Left ventricle myocardium superior (tissue), 1 donor: ENCODE measurements at regions not wholly inside any gene's neighbourhood (a gene's known extent, or its start where the extent isn't known, plus 50 kb on each side); places are given as distances from the start of the nearest gene placed in this dataset.

Experiments used
- ATAC-seq: fragments of 200-7000 bp; cut with Tn5 transposase; one replicate; pipeline ENCODE4 v1.9.1; 2020; ENCODE audit warnings: mild to moderate bottlenecking, moderate library complexity
- DNase-seq: peaks from one replicate; pipeline ENCODE4 v3.0.0-alpha.2; 2020
- intact Hi-C: fragments of 100-400 bp; cut with micrococcal nuclease; formaldehyde crosslinking; loops from one replicate; pipeline ENCODE4 v1.11.0; 2022
- donor health status: DM: no; HTN: yes; CAD: no; lungs with severe emphysema.

DNA sequence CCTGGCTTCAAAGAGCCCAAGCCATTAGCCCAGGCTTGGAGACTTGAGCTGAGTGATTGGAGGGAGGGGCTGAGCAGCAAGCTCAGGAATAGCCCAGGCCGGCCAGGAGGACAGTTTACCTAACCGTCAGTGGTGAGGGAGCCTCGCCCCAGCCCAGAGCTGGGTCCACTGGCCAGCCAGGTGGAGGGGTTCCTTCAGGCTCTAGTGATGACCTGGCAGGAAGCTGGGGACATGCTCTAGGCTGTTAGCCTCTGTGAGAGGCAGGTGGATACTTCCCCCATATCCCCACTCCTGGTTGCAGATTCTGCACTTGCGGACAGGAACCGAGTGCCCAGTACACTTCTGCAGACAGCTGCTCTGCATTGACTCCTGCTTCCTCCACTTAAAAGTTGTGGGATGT lies 61.2 kb upstream of the ANTXRL start:
- ATAC-seq (no peak), DNase-seq (peak; percentile 22)
- intact Hi-C loops, result no loop called here

- DNase-seq, result no peak
- intact Hi-C loops, result no loop called here
- no peak for ATAC-seq
Observed at GRCh38 chr10:46226232-46226631, 60.6 kb upstream of the ANTXRL start.

- peak; percentile 10 for DNase-seq
- intact Hi-C loops, result no loop called here
- ATAC-seq, result no peak
Observed at GRCh38 chr10:46226900-46227558, 59.8 kb upstream of the ANTXRL start.

- ATAC-seq (no peak), DNase-seq (no peak)
- intact Hi-C loops, result no loop called here
Observed at GRCh38 chr10:46227571-46227935, 59.2 kb upstream of the ANTXRL start.

DNA sequence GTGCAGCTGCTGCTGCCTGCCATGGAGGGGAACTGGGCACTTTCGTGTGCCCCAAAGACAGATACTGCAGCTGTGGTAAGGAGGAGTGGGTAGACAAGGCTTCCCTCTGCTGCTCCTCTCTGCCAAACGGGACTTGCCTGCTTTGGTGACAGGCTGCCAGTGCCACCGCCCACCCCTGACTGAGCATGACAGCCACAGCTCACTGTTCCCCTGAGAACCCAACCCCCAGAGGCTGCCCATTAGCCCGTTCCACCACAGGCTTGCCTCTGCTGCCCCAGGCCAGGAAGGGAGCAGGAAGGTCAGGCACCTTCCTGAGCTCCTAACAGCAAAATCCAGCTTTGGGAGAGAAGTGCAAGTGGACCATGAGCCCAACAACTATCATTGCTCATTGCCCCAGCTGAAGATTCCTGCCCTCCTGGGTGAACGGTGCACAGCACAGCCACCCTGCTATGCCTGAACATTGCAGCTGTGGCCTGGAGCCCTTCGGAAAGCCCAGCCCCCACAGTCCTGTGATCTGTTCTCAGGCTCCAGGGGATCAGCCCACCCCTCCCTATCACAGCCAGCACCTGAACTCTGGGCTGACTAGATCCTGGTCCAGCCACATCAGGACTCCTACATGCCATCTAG lies 58.7 kb upstream of the ANTXRL start:
- intact Hi-C loops, result no loop called here
- DNase-seq (peak; percentile 15), ATAC-seq (no peak)

DNA sequence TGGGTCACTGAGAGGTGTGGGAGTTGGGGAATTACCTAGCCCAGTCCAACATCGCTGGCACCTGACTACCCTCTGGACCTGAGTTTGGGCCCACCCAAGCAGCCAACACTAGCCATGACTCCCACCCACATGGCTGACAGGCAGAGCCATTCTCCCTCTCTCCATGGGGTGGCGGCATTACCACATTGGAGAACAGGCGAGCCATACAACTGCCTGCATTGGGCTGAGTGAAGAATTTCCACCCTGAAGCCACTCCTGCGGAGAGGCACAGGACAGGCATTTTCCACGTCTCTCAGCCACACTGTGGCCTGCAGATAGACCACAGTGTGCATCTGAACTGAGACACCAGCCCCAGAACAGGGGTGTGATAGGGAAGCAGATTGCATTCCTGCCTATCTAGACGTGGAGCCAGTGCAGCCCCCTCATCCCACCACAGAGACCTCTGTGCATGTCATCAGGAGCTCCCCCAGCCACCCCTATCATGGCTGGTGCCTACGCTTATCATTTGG lies 58.2 kb upstream of the ANTXRL start:
- ATAC-seq, result peak; percentile 97
- intact Hi-C loops, result no loop called here
- peak; percentile 72 for DNase-seq

DNA sequence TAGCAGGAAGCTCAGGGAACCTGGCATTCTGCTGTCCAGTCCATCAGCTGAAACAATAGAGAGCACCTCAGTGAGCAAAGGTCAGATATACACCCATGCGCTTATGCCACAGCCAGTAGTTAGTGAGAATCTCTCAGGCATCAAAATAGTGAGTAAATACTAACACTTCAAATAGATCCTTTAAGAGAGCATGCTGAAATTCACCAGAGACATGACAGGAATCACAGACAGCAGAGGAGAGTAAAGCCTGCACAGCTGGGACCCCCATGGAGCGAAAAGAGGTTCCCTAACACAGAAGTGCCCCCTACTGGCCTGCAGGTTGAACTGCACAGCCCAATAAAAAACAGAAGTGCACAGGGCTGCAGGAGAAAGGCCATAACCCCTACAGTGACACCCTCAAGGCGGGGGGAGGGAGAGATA lies 57.6 kb upstream of the ANTXRL start:
- intact Hi-C loops, result no loop called here
- peak; percentile 6 for DNase-seq
- no peak for ATAC-seq

DNA sequence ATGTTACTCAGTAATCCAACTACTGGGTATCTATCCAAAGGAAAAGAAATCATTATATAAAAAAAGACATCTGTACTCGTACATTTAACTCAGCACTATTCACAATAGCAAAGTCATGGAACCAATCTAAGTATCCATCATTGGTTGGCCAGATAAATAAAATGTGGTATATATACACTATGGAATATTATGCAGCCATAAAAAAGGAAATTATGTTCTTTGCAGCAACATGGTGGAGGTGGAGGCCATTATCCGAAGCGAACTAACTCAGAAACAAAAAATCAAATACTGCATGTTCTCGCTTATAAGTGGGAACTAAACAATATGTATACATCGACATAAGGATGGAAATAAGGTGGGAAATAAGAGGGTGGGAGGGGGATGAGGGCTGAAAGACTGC lies 56.2 kb upstream of the ANTXRL start:
- ATAC-seq, result no peak
- intact Hi-C loops, result no loop called here
- DNase-seq, result no peak

DNA sequence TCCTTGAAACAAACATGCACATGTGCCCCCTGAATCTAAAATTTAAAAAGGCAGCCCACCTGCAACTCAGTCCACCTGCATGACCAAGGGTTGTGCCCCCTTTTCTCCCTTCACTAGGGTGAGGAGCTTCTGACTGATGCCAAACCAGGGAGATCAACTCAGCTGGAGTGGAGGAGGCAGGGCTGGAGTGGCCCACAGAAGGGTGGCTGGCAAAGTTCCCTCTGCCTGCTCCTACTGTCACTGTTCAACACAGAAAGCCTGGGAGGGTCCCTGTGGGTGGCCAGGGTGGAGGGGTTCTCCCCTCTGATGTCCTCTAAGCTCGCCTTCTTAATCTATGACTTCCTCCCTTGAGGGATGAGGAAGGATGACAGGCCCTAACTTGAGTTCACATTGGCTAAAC lies 55.7 kb upstream of the ANTXRL start:
- intact Hi-C loops, result no loop called here

DNA sequence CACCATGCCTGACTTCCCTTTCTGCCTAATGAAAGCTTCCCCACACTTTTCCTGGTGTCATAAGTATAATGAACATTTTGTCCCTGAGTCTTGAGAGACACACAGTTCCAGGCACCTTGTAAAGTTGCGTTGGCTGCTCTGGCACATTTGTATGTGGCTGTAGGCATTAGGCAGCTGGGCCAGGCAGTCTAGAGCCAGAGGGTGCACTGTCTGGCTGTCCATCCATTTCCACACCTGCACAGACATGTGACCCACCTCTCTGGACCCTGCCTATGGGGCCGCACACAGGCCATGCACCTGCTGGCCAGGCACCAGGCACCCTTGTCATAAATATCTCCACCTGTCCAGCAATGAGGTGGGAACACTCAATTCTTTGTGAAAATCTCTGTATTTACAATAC lies 54.7 kb upstream of the ANTXRL start:
- peak; percentile 9 for DNase-seq
- intact Hi-C loops, result no loop called here
- no peak for ATAC-seq

More for the DNA sequence above, 55.7 kb upstream of the ANTXRL start:
- DNase-seq, result peak; percentile 4
- ATAC-seq, result no peak

DNA sequence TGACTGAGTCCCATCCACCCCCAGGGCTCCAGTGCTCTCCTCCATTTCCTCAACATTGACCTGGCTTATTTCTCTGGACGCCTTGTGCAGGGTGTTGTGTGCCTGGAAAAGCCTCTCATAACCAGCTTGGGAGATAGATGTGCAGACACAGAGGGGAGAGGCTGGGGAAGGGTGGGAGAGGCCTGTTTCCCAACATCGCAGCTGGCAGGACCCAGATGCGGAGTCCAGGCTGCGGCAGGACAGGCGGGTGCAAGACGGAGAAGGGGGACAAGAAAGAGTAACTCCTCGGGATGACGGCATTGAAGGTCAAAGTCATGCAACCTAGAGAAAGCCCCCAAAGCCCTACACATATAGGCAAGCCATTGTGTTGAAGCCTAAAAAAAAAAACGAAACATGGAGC lies 54.1 kb upstream of the ANTXRL start:
- ATAC-seq, result no peak
- intact Hi-C loops, result no loop called here

DNA sequence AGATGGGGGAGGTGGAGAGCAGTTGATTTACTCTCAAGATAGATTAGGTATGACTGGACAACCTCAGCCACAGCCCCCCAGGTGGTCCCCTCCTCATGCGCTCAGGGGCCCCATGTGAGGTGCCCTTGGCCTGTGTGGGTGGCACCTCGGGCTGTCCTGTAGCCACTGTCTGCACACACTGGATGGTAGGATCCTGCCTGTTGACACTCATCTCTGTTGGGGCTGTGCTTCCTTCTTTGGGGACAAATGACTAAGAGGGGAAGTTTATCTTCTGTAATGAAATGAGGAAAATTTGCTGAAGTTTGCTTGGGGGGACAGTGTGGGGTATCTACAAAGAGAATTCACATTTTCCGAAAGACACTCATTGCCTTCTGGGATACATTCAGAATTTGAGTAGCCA lies 53.6 kb upstream of the ANTXRL start:
- intact Hi-C loops, result no loop called here
- peak; percentile 3 for DNase-seq
- no peak for ATAC-seq

More for the DNA sequence above, 54.1 kb upstream of the ANTXRL start:
- DNase-seq, result peak; percentile 4

DNA sequence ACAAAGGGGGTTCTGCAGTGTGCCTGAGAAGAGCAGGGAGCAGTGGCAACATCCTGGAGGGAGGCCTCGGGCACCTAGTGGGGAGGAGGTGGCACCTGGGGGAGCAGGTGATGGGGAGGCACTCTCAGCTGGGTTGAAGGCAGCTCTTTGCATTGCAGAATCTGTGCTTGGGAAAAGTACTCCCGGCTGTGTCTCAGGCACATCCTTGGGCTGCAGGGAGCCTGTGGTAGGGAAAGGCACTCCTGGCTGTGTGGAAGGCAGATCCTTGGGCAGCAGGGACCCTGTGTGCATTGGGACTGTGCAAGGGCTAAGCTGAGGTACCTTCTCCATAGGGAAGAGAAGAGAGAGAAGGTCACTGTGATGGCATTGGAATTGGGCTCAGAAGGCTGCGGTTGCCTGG lies 52.8 kb upstream of the ANTXRL start:
- ATAC-seq (no peak), DNase-seq (peak; percentile 5)
- intact Hi-C loops, result no loop called here

GRCh38 chr10:46234431-46235060 lies 52.3 kb upstream of the ANTXRL start:
- DNase-seq (no peak), ATAC-seq (no peak)
- intact Hi-C loops, result no loop called here

- ATAC-seq (no peak), DNase-seq (no peak)
- intact Hi-C loops, result no loop called here
Observed at GRCh38 chr10:46235705-46236545, 50.9 kb upstream of the ANTXRL start.

DNA sequence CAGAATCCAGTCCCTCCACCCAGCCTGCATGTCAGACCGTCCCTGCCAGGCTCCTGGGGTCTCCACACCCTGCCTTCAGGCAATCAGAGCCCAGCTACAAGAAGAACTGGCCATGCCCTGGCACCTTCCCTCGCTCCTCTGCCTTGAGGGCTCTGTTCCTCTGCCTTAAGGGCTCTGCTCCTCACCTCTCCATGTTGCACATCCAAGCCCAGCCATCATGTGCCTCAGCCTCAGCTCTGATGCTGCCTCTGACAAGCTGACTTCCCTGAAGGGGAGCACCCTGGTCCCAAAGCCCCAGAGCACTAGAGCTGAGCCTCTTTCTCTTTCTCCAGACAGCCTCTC lies 50.3 kb upstream of the ANTXRL start:
- no peak for DNase-seq
- intact Hi-C loops, result no loop called here
- ATAC-seq, result no peak

DNA sequence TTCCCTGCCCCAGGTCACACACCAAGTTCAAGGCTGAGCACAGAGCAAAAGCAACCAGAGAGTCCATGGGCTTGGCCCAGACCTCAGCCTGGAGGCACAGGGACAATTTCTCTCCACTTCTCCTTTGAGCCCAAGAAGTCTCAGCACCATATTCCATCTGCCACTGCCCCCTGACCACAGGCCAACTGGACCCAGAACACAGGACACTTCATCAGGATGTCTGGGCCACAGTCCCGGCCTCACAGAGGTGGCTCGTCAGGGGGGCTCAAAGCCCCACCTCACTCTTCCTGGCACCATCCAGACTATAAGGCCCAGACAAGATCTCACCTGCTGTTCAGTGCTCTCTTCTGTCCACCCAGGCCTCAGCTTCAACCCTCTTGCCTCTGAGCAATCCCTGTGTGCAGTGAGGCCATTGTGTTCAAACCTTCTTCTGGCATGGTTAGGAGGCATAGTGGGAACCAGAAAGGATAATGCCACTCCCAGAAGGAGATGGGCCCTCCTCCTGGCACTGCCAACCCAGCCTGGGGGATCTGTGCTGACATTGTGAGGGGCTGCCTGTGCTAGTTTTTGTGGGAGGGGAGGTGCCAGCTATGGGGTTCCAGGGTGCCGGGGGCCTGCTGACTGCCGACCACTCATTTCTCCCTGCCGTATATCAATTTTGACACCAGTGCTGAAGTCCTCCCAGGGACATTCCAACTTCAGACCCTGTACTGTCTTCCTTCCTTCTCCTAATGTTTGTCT lies 49.7 kb upstream of the ANTXRL start:
- DNase-seq, result peak; percentile 12
- no peak for ATAC-seq
- intact Hi-C loops, result no loop called here
